Forelimb muscle (tissue), 1 donor: ENCODE measurements at regions not wholly inside any gene's neighbourhood (a gene's known extent, or its start where the extent isn't known, plus 50 kb on each side); places are given as distances from the start of the nearest gene placed in this dataset.

Experiments used
- DNase-seq: peaks from one replicate; pipeline ENCODE4 v3.0.0-alpha.2; 2013; ENCODE audit warnings: low read depth

- no peak for DNase-seq
These were observed 326.3 kb upstream of the TSHZ2 start for GRCh38 chr20:52645822-52646221.

DNA sequence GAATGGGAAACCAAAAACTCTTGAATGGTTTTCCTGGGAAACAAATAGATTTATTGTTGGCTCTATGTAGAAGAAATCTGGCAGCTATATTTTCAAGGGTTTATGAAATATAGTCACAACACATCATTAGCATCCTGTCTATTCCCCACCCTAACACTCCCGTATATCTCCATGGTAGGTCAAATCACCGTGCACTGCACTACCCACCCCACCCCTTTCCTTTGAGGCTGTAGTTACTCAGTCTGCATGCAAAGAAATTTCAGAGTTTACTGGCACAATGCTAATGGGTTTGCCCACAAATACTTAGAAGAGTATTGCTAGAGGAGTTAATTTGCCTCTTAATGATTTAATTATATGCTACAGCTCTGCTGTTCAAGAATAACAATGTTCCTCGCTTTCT, 329.1 kb upstream of the TSHZ2 start:
- no peak for DNase-seq

DNA sequence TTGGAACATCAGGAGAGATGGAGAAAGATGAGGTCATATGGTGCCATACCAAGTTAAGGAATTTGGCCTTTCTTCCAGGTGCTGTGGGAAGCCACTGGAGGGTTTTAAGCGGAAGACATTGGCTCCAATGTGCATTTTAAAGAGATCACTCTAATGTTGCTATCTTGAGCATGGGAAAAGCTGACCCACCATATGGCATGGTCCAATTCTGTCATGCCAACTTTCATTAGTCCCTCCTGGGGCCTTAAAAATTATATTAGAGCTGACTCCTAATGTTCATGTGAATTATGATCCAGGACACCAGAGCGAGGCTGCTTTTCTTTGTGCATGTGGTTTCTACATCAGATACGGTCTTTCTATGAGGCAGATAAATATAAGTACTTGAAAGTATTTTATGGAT, 335.0 kb upstream of the TSHZ2 start:
- no peak for DNase-seq

DNA sequence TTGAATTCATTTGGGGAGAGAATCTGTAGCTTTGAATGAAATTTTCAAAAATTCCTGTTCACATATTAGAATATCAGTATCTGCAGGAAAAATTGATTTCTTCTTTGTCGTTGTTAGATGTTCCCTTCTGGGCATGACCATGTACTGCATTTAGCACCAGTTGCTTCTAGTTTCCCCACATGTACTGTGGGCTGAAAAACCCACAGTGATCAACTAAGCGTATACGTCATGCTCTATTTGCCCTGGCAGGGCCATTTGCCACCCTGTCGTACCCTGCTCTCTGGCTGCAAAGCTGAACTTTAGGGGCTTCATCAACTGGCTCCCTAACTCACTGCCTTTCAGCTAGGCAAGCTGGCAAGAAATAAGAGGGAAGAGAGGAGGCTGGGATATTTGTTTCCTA, 340.7 kb upstream of the TSHZ2 start:
- no peak for DNase-seq

DNA sequence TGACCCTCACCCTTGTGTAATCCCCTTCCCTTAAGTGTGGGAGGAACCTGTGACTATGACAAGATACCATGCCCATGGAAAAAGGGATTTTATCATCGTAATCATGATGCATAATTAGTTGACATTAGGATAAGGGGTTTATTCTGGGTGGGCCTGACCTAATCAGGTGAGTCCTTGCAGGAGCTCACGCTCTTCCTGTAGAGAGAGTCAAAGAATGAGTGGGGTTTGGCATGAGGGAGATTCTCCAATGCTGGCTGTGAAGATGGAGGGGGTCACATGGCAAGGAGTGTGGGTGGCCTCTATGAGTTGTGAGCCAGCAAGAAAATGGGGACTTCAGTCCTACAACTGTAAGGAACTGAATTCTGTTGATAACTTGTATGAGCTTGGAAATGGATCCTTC, 342.0 kb upstream of the TSHZ2 start:
- no peak for DNase-seq

GRCh38 chr20:52624281-52624680, 347.9 kb upstream of the TSHZ2 start:
- no peak for DNase-seq

GRCh38 chr20:52622081-52622480, 350.1 kb upstream of the TSHZ2 start:
- DNase-seq: no peak

GRCh38 chr20:52621401-52621800, 350.8 kb upstream of the TSHZ2 start:
- no peak for DNase-seq

GRCh38 chr20:52619671-52620070, 352.5 kb upstream of the TSHZ2 start:
- no peak for DNase-seq

- no peak for DNase-seq
These were observed 353.1 kb upstream of the TSHZ2 start for GRCh38 chr20:52619101-52619500.

DNA sequence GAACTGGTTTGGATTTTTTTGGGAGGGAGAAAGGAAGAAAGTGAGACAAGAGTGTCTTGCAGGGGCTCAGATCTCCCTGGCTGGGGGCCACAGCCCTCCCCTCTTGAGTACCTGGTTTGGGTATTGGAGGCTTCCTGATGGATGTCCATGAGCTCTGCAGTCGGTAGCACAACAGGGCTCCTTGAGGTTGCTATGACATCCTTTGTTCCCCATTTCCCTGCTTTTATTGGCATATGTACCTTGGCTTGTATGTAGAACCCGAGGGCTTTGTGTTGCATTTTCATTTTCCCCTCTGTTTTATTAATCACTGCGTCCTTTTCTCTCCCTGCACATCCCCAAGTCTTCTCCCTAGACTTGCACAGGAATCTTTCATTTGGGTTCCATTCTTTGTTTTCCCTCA, 355.5 kb upstream of the TSHZ2 start:
- no peak for DNase-seq

GRCh38 chr20:52614051-52614863, 357.9 kb upstream of the TSHZ2 start:
- DNase-seq: no peak

- no peak for DNase-seq
These were observed 360.0 kb upstream of the TSHZ2 start for GRCh38 chr20:52612046-52612632.

GRCh38 chr20:52610749-52611148, 361.4 kb upstream of the TSHZ2 start:
- DNase-seq: no peak

- DNase-seq: peak; percentile 8
These were observed 370.7 kb upstream of the TSHZ2 start for GRCh38 chr20:52601295-52601971.

DNA sequence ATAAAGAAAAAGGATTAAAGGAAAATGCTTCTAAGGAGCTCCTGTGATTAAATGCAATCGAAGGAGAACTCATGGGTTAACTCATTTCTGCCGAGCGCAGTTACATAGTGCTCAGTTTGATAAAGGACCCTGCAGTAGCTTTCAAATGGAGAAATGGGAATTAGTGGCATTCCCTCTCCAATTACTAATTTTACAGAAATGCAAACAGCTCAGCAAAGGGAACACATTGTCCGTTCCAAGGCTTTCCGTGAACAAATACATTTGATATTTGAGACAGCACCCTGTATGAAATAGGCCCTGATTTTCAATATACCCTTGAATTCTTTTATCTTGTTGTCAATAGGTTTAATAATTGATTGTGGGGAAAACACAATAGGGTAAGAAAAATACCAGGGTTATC, 375.9 kb upstream of the TSHZ2 start:
- no peak for DNase-seq

- DNase-seq: no peak
These were observed 376.6 kb upstream of the TSHZ2 start for GRCh38 chr20:52595518-52595917.

DNA sequence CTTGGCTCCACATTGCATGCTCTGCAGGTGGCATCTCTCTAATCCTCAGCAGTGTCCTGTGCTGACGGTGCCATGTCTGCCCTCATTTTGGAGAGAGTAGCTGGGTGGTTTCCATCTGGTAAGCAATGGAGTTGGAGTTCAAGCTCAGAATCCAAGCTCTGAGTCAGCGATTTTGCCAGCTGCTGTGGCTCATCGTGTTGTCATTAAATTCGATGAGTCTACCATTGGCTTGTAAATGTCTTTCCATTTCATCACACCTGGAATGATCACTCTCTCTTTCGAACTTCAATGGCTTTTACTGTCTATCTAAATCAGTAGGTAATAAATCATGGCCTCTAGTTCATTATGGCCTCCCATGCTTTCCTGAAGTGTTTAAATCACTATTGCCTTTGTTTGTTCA, 378.5 kb upstream of the TSHZ2 start:
- no peak for DNase-seq

DNA sequence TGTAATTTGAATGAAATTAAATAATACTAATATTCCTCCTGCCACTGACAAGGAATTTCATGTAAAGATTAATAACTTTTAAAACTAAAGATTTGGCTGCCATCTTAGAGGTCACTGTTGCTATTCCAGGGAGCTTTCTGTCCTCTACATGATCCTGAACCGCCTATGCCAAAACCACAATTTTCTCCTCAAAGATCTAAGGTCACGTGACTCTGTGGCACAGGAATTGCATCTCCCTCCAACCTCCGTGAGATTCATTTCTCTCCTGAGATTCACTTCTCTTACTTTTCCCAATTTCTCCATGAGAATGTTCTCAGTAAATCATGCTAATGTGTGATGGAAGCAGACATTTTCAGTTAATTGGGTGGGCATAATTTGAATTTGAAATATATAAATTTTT, 379.6 kb upstream of the TSHZ2 start:
- DNase-seq: no peak

GRCh38 chr20:52590100-52590499, 382.1 kb upstream of the TSHZ2 start:
- DNase-seq: no peak

GRCh38 chr20:52589251-52589812, 382.8 kb upstream of the TSHZ2 start:
- no peak for DNase-seq

GRCh38 chr20:52586660-52587059, 385.5 kb upstream of the TSHZ2 start:
- DNase-seq: no peak

- no peak for DNase-seq
These were observed 386.8 kb upstream of the TSHZ2 start for GRCh38 chr20:52585333-52585732.
